Choroid plexus epithelial cell (primary cell): ENCODE measurements at regions not wholly inside any gene's neighbourhood (a gene's known extent, or its start where the extent isn't known, plus 50 kb on each side); places are given as distances from the start of the nearest gene placed in this dataset.

Source experiments
- DNase-seq: peaks from one replicate; pipeline ENCODE4 v3.0.0-alpha.2; 2010; ENCODE audit warnings: low read depth
- H3K4me3 ChIP-seq: 2 replicates; pipeline ENCODE4 v1.5.1; 2011; ENCODE audit warnings: low read depth, mild to moderate bottlenecking, control low read depth, low read length, moderate library complexity
- TF ChIP-seq, protein P1 (sequence below): conservative IDR thresholded peaks from 2 replicates; pipeline ENCODE4 v1.5.1; 2011; ENCODE audit warnings: low read depth, mild to moderate bottlenecking, control low read depth, inconsistent platforms, low read length, moderate library complexity

DNA sequence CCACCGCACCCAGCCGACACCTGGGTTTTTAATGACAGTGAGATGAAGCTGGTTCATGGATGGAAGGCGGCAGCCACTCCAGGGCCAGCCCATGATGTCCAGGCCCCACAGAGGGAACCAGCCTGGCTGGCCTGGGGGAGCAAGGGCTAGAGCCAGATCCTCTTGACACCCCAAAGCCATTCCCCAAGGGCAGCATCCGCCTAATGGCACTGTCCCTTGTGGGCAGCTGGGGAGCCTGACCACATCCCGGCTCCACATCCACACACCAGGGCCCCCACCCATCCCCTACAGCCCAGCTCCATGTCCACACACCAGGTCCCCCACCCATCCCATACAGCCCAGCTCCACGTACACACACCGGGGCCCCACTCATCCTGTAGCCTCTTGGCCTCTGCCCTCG lies 53.3 kb upstream of the ACSF3 start:
- no peak overlapping the region for H3K4me3 ChIP-seq
- no peak for DNase-seq
- TF ChIP-seq, protein P1, sequence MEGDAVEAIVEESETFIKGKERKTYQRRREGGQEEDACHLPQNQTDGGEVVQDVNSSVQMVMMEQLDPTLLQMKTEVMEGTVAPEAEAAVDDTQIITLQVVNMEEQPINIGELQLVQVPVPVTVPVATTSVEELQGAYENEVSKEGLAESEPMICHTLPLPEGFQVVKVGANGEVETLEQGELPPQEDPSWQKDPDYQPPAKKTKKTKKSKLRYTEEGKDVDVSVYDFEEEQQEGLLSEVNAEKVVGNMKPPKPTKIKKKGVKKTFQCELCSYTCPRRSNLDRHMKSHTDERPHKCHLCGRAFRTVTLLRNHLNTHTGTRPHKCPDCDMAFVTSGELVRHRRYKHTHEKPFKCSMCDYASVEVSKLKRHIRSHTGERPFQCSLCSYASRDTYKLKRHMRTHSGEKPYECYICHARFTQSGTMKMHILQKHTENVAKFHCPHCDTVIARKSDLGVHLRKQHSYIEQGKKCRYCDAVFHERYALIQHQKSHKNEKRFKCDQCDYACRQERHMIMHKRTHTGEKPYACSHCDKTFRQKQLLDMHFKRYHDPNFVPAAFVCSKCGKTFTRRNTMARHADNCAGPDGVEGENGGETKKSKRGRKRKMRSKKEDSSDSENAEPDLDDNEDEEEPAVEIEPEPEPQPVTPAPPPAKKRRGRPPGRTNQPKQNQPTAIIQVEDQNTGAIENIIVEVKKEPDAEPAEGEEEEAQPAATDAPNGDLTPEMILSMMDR = no peak

DNA sequence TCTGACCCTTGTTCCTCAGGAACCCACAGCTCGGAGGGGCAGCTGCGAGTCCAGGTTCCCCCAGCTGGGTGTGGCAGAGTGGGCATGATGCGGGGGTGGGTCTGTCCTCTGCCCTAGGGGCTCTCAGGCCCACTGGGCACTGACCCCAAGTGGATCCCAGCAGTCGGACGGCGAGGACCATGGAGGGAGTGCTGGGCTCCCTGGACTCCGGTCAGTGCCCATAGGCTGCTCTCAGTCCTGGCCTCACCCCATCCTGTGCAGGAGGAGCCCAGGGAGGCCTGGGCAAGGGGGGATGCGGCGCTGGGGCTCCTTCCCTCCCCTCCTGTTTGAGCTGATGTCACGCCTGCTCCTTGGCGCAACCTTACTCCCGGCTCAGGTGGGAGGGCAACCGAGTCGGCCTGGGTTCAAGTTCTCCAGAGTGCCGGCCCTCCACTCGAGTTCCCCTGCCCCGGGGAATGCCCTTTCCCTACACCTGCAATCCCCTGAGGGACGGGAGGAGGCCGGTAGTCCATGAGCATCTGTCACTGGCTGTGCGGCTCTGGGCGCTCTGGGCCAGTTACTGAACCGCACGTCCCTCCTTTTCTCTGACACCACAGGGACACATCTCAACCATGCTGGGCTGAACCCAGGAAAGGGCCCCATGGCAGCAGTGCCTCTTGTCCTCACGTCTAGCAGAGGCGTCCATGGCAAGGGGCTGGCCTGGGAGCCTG lies 52.6 kb upstream of the ACSF3 start:
- TF ChIP-seq, protein P1 = no peak
- DNase-seq = no peak
- H3K4me3 ChIP-seq = no peak overlapping the region

DNA sequence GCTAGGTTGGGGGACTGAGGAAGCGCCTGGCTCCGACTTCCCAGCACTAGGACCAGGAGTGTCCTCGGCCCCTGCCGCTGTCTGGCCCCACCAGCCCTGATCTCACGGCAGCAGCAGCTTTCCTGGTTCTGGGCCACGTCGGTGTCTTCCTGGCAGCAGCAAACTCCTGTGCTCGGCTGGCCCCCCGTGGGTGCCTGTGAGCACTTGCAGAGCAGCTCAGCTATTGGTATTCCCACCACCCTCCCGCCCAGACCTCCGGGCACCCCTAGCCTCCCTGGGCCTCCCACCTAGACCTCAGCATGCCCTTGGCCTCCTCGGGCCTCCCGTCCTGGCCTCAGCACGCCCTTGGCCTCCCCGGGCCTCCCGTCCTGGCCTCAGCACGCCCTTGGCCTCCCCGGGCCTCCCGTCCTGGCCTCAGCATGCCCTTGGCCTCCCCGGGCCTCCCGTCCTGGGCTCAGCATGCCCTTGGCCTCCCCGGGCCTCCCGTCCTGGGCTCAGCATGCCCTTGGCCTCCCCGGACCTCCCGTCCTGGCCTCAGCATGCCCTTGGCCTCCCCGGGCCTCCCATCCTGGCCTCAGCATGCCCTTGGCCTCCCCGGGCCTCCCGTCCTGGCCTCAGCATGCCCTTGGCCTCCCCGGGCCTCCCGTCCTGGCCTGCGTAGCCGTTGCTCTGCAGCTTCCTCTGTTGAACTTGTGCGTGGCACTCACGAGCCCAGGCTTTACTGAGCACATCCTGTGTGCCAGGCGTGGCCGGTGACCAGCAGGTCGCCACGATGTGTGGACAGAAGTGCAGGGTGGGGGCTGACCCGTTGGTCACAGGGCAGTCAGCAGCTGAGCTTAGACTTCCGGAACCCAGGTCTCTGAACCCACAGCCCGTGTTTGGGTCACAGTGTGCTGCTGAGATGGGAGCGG lies 51.8 kb upstream of the ACSF3 start:
- TF ChIP-seq, protein P1 = no peak
- no peak overlapping the region for H3K4me3 ChIP-seq
- no peak for DNase-seq

DNA sequence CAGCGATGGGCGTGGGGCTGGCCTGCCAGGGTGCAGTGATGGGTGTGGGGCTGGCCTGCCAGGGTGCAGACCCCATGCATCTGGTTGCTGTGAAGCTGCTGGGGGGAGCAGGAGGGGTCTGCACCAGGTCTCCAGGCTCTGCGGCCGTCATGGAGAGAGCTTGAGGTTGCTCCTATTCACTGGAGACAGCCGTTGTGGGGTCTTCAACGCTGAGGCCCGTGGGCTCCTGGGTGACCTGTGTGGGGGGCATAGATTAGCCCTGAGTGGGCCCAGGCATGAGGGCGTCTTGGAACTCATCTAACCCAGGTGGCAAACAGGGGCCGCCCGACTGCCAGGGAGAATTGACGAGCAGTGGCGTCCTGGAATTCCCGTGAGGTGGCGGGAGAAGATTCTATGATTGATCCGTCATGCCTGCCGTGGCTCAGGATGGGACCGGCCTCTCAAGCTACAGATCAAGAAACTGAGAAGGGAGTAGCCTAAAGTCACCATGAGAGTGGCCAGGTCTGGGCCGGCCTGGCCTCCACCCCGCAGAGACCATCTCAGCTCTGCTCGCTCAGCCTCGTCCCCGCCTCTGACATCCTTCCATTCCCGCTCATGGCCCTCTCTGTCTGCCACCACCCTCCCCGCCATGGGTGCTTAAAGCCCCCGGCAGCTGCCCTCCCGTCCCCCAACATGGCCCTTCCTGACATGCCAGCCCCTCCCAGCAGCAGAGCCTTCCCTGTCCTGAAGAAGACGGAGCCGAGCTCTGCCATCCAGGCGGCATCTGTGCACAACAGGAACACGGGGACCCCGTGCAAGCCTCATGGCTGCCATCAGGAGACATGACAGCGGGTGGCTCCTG lies 50.7 kb upstream of the ACSF3 start:
- H3K4me3 ChIP-seq = no peak overlapping the region
- DNase-seq = no peak
- TF ChIP-seq, protein P1 = no peak

DNA sequence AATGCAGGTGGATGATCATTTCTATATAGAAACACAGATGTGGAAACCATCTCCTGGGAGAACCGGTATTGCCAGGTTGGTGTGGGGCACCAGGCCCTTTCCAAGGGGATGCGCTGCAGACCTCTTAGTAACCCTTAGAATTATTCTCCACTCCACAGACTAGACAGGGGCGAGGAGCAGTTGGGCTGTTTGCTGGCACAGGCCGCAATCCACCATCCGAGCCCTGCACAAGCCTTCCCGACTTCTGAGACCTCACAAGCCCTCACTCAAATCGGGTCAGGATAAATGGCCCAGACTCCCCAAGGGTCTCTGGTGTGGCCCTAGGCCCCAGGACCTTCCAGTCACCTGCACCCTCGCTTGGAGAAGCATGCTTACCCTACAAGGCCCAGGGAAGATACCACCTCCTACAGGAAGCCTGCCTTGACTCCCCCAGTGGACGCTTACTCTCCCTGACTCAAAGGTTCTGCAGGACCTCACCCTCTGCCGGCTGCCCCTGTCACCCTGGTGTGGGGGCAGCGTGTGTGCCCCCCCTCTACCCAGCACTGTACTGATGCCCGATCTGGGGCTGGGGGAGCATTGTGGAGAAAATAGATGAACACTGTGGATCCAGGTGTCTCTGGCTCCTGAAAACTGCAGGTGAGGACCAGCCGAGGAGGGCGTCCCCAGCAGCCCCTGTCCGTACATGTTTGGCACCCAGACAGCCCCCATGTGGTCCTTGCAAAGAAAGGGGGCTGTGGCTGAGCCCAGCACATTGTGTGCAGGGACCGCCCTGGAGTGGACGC lies 49.8 kb upstream of the ACSF3 start:
- no peak overlapping the region for H3K4me3 ChIP-seq
- no peak for DNase-seq
- TF ChIP-seq, protein P1 = no peak
